ENCODE measurements at regions not wholly inside any gene's neighbourhood (a gene's known extent, or its start where the extent isn't known, plus 50 kb on each side); places are given as distances from the start of the nearest gene placed in this dataset.

DNA sequence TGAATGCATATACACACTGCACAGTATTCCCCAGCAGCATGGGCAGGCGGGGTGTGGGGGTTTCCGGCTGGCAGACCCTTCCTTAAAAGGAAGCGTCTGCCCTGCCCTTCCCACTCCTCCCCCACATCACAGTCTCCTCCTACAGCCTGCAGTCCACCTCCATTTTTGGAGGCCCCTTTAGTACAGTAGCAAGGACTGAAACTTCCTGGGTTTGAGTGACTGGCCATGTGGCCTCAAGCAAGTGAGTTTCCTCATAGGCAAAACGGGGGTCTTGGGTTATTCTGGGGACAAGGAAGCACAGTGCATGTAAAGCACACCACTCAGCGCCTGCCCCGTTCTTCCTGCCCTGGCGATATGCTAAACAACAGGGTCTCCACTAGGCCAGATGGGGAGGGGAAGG lies 62.1 kb upstream of the COL13A1 start:
- H3K9me3 Mint-ChIP-seq: no peaks in the 10 kb centered on the region
- H3K27ac Mint-ChIP-seq: no peak overlapping the region
- peaks cover 0 to 6% (median 2%) of the 10 kb centered on the region in 3 donors for H3K27me3 Mint-ChIP-seq (ENCODE audit: low read depth in 3 of 3)
- no peak overlapping the region for H3K4me3 Mint-ChIP-seq
- H3K36me3 Mint-ChIP-seq: no peaks in the 10 kb centered on the region
- DNase-seq: no peak
- peaks cover 4% of the 10 kb centered on the region in 2 donors for H3K4me1 Mint-ChIP-seq

DNA sequence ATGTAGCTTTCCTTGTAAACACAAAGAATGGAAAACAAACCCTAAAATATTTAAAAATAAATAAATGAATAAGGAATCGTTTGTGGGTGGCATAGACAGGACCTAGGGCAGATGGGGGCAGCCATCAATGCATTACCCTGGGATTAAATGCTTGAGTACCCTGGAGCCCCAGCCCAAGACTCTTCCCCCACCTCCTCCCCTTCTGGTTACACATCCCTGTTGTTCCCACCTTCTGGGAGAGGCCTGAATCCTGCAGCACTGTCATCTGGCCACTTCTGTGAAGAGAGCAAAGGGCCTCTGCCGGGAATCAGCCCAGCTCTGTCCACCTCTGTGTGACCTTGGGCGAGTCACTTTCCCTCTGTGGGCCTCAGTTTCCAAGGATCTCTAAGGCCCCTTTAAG lies 61.6 kb upstream of the COL13A1 start:
- Mint-ChIP-seq H3K9me3 (no peaks in the 10 kb centered on the region), H3K36me3 (no peaks in the 10 kb centered on the region), H3K4me1 (no peaks in the 10 kb centered on the region), H3K27ac (no peak overlapping the region), H3K27me3 (ENCODE audit: low read depth in 3 of 3) (peaks cover 0 to 6% (median 2%) of the 10 kb centered on the region in 3 donors), H3K4me3 (no peak overlapping the region)
- DNase-seq: no peak

DNA sequence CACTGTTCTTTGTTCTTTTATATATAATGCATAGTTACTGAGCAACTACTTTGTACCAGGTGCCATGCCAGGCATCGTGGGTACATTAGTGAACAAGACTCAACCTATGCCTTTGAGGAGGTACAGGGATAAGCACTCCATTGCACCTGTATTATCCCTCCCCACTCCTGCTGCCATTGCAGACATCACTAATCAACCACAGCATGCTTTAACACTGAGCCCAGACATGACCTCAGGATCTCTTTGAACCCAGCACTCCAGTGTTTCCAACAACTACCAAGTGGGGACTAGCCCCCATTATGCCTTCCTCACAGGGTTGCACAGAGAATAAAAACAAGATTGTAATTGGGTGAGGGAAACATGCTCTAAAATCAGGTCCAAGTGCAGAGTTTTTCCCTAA lies 60.5 kb upstream of the COL13A1 start:
- peaks cover 0 to 6% (median 3%) of the 10 kb centered on the region in 3 donors for H3K27me3 Mint-ChIP-seq (ENCODE audit: low read depth in 3 of 3)
- DNase-seq: no peak
- H3K4me3 Mint-ChIP-seq: no peak overlapping the region
- no peak overlapping the region for H3K27ac Mint-ChIP-seq
- H3K9me3 Mint-ChIP-seq: no peaks in the 10 kb centered on the region
- no peaks in the 10 kb centered on the region for H3K36me3 Mint-ChIP-seq
- no peaks in the 10 kb centered on the region for H3K4me1 Mint-ChIP-seq

DNA sequence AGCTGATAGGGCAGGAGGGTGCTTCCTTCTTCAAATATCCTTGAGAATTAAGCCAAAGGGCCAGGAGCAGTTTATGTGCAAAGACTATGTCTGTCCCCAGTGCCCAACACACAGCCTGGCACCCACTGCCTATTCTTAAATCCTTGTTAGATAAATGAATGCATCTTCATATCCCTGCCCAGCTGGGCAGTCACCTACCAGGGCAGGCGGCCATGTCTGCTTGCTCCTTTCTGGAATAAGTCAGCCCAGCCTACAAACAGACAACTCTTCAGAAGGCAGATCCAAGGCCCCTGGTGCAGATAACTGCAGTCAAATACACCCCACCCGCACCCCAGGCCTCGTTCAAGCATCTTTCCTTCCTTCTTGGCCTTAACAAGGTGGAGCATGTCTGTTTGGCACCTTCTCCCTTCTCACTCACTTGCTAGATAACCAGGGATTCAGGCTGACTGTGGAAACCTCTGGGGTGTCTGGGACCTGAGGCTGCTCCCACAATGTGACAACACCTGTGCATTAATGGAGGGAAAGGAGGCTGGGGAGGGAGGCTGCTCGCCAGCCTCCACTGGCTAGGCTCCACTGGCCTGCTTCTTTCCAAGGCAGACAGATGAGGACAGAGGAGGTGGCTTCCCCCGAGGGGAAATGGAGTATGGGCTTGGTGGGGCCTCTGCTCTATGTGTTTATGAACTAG lies 59.9 kb upstream of the COL13A1 start:
- Mint-ChIP-seq H3K4me3 (no peak overlapping the region), H3K27ac (no peak overlapping the region), H3K4me1 (no peaks in the 10 kb centered on the region), H3K9me3 (no peaks in the 10 kb centered on the region), H3K27me3 (ENCODE audit: low read depth in 3 of 3) (peaks cover 0 to 6% (median 4%) of the 10 kb centered on the region in 3 donors), H3K36me3 (no peaks in the 10 kb centered on the region)
- DNase-seq: no peak

DNA sequence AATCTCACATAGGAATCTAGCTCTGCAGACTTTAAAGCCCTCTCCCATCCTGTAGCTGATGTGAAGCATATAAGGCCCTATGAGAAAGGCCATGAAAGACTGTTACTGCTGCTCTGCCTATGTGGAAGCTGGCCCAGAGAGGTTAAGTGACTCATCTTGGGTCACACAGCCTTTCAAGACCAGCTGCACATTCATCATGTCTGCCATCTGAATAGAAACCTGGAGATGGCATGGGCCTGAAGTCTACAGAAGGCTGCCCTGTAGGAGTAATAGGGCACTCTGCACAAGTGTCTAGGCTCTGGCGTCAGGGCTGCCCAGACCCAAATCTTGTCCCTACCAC lies 59.4 kb upstream of the COL13A1 start:
- Mint-ChIP-seq H3K27ac (no peak overlapping the region), H3K4me1 (no peaks in the 10 kb centered on the region), H3K4me3 (no peak overlapping the region), H3K36me3 (no peaks in the 10 kb centered on the region), H3K9me3 (no peaks in the 10 kb centered on the region), H3K27me3 (ENCODE audit: low read depth in 3 of 3) (peaks cover 2 to 6% (median 4%) of the 10 kb centered on the region in 3 donors)
- no peak for DNase-seq

DNA sequence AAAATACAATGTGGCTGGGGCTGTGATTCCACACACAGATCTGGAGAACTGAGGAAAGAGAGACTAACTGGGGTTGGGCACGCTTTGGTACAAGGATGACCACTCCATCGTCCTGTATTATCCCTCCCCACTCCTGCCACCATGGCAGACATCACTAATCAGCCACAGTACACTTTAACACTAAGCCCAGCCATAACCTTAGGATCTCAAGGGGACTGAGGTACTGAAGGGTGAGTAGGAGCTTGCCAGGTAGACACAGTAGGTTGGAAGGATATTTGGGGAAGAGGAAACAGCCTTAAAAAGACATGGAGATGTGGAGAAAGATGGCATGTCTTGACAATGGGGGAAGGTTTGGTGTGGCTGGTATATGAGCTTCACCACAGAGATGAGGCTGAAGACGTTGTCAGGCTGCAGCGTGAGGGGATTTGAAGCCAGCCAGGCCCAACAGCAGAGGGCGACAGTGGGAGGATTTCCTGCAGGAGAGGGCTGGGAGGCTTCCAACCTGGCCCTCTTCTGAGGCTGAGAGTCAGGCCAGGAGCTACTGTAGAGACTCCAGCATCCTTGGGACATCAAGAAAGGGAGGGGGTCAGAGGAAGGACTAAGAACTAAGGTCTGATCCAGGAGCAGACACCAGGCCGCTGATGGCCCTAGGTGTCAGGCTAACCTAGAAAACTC lies 58.6 kb upstream of the COL13A1 start:
- Mint-ChIP-seq H3K9me3 (no peaks in the 10 kb centered on the region), H3K27ac (no peak overlapping the region), H3K4me1 (no peaks in the 10 kb centered on the region), H3K4me3 (no peak overlapping the region), H3K36me3 (no peaks in the 10 kb centered on the region), H3K27me3 (ENCODE audit: low read depth in 3 of 3) (peaks cover 2 to 6% (median 4%) of the 10 kb centered on the region in 3 donors)
- DNase-seq: peak in 1 of 3 donors; percentile 13

DNA sequence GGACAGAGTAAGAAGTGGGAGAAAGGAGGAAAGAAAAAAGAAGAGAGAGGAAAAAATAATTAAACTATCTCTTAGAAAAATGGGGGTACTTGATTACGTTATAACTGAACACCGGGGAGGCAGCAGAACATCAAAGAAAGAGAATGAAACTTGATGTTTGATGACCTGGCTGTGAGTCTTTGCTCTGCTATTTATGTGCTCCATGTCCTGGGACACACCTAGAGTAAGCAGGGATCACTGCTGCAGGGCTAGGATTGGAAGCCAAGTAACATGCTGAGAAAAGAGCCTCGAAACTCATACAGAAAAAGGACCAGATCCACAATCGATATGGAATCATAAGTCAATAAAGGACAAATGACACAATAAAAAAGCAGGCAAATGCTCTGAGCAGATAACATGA lies 56.7 kb upstream of the COL13A1 start:
- Mint-ChIP-seq H3K27me3 (ENCODE audit: low read depth in 3 of 3) (peaks cover 4 to 8% (median 5%) of the 10 kb centered on the region in 3 donors), H3K9me3 (no peaks in the 10 kb centered on the region), H3K27ac (no peak overlapping the region), H3K4me3 (no peak overlapping the region), H3K36me3 (no peaks in the 10 kb centered on the region), H3K4me1 (no peaks in the 10 kb centered on the region)
- no peak for DNase-seq

DNA sequence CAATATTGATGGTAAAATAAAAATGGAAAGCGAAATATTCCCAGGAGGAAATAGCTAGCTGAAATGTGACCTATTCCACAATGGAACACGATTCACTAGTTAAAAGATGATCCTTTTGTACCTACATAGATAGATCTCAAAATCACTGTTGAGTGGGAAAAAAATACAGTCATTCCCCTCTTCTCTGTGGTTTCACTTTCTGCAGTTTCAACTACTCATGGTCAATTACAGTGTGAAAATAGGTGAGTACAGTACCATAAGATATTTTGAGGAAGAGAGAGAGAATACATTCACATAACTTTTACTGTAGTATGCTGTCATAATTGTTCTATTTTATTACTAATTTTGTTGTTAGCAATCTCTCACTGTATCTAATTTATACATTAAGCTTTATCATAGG lies 56.0 kb upstream of the COL13A1 start:
- no peaks in the 10 kb centered on the region for H3K4me1 Mint-ChIP-seq
- H3K36me3 Mint-ChIP-seq: no peaks in the 10 kb centered on the region
- H3K27ac Mint-ChIP-seq: no peak overlapping the region
- no peak for DNase-seq
- no peaks in the 10 kb centered on the region for H3K9me3 Mint-ChIP-seq
- peaks cover 4 to 8% (median 5%) of the 10 kb centered on the region in 3 donors for H3K27me3 Mint-ChIP-seq (ENCODE audit: low read depth in 3 of 3)
- no peak overlapping the region for H3K4me3 Mint-ChIP-seq

DNA sequence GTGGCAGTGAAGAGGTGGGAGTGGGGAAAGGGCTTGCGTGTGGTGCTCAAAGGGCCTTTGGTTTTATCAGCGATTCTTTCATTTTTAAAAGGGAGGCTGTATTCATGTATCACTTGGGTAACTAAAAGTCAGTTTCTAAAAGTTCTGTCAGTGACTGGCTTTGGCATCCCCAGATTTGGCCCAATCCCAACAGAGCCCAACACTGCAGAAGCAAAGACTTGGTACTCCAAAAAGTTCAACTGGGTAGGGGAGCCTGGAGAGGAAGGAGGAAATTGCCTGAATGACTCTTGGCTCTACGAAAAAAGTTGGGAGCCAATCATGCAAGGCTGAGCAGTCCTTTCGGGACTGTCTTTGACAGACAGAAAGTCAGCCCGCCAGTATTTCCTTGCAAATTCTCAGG lies 54.5 kb upstream of the COL13A1 start:
- H3K9me3 Mint-ChIP-seq: no peaks in the 10 kb centered on the region
- H3K27me3 Mint-ChIP-seq (ENCODE audit: low read depth in 3 of 3): peaks cover 6 to 9% (median 8%) of the 10 kb centered on the region in 3 donors
- H3K4me1 Mint-ChIP-seq: no peaks in the 10 kb centered on the region
- DNase-seq: no peak
- H3K36me3 Mint-ChIP-seq: peaks cover 0 to 2% (median 0%) of the 10 kb centered on the region in 3 donors
- H3K27ac Mint-ChIP-seq: no peak overlapping the region
- no peak overlapping the region for H3K4me3 Mint-ChIP-seq

DNA sequence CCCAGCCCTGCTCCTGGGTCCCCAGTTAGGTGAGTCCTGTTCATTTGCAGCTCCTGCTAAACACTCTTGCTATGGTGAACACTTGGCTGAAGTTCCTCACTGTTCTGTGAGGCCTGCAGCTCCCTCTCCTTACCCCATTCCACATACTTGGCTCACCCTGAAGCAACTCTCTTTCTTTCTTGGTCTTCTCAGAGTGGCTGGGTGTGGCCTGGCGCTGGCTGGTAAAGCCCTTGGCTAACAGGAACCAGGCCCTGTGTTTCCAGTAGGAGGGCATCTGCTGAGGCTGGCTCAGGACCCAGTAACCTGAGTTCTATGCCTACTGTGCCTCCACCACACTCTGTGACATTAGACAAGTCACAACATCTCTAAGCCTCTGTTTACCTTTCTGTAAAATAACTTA lies 53.1 kb upstream of the COL13A1 start:
- Mint-ChIP-seq H3K4me3 (no peak overlapping the region), H3K27me3 (ENCODE audit: low read depth in 3 of 3) (peaks cover 10 to 12% (median 11%) of the 10 kb centered on the region in 3 donors), H3K4me1 (no peaks in the 10 kb centered on the region), H3K9me3 (no peaks in the 10 kb centered on the region), H3K36me3 (peaks cover 0 to 4% (median 0%) of the 10 kb centered on the region in 3 donors), H3K27ac (no peak overlapping the region)
- no peak for DNase-seq

DNA sequence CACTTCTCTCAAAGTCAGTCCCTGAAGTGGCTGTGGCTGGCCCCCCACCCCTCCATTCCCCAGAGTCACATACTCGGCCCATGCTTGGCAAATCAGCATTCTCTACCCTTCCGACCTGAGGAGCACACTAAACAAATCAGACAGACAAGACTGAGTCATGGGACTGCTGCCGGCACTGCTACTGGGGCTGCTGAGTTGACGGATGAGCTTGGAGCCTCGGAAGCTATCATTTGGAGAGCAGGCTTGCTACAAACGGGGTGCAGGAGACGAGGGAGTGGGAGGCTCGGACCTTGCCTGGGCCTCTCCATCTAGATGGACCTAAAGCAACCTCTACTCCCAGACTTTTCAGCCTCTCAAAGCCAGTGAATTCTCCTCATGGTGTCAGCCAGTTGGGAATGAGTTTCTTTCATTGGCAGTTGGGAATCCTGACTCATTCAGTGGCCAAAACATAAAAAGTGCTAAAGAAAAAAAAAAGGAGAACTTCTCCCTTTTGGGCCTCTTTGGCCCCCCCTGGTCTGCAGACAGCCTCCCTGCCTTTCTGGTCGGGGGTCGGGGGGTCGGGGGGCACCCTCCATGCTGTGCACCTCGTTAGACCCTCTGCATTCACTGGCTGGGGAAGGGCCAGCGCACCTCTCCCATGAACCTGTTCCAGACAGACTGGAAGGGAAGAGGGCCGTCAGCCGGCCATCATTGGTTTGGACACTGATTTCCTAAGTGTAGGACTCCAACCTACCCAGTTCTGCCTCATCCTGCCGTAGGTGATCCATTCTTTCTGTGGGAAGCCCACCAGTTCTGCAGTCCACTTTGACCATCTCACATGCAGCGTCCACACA lies 52.3 kb upstream of the COL13A1 start:
- no peak overlapping the region for H3K4me3 Mint-ChIP-seq
- H3K27me3 Mint-ChIP-seq (ENCODE audit: low read depth in 3 of 3): peaks cover 10 to 12% (median 11%) of the 10 kb centered on the region in 3 donors
- peaks cover 0 to 4% (median 0%) of the 10 kb centered on the region in 3 donors for H3K36me3 Mint-ChIP-seq
- no peaks in the 10 kb centered on the region for H3K4me1 Mint-ChIP-seq
- H3K27ac Mint-ChIP-seq: no peak overlapping the region
- no peaks in the 10 kb centered on the region for H3K9me3 Mint-ChIP-seq
- no peak for DNase-seq

DNA sequence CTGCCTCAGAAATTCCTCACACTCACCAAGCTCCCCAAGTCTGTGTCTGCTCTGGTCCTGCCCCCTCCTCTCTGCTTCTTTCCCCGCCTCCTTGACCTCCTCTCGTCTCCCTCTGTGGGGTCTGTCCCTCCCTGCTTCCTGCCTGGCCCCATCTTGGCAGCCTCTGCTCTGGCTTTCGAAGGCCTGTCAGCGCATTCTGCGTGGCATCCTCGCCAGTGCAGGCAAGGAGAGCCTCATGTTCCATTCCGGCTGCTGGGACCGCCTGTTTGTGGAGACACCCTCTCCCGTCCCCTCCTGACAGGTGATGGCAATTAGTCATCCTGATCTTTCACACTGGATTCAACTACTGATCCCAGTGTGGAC lies 51.7 kb upstream of the COL13A1 start:
- Mint-ChIP-seq H3K9me3 (no peaks in the 10 kb centered on the region), H3K4me1 (no peaks in the 10 kb centered on the region), H3K4me3 (no peak overlapping the region), H3K36me3 (peaks cover 0 to 4% (median 0%) of the 10 kb centered on the region in 3 donors), H3K27ac (no peak overlapping the region), H3K27me3 (ENCODE audit: low read depth in 3 of 3) (peaks cover 10 to 12% (median 11%) of the 10 kb centered on the region in 3 donors)
- DNase-seq: no peak

DNA sequence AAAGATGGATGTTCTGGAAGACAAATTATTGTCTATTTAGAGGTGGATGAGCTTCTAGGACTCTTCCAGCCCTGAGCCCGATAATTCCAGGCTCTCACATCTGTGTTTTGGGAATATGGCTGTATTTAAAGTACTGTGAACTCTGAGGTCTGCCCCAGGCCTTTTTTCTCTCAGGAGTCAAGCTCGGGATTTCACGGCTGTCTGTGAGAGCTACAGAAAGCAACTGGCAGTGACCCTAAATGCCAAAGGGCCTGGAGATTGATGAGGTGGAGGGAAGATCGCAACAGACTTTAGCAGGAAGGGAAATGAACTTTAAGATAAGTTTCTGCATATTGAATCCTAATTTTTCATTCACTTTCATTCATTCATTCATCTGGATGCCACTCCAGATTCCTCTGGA lies 51.0 kb upstream of the COL13A1 start:
- no peaks in the 10 kb centered on the region for H3K4me1 Mint-ChIP-seq

DNA sequence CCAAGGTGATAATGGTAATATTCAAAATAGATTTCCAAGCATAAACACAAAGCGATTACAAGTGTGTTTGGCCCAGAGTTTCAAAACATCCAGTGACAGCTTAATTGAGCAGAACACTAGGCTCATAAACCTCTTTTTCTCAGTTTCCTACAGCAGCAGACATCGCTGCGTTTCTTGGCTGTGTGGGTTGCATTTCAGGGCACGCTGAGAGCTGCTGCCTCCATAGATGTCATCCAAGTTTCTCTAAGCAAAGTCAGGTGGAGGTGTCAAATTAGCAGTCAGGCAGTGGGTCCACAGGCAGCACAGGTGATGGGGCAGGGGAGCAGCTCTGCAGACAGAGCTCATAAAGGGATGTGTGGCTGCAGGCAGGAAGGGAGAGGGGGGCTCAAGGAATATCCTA lies 50.5 kb upstream of the COL13A1 start:
- Mint-ChIP-seq H3K4me1 (no peaks in the 10 kb centered on the region), H3K27me3 (ENCODE audit: low read depth in 3 of 3) (peaks cover 7 to 12% (median 11%) of the 10 kb centered on the region in 3 donors), H3K4me3 (no peak overlapping the region), H3K27ac (no peak overlapping the region), H3K36me3 (peaks cover 0 to 4% (median 0%) of the 10 kb centered on the region in 3 donors), H3K9me3 (no peaks in the 10 kb centered on the region)
- DNase-seq: no peak

More for the DNA sequence above, 51.0 kb upstream of the COL13A1 start:
- Mint-ChIP-seq H3K27me3 (ENCODE audit: low read depth in 3 of 3) (peaks cover 10 to 12% (median 11%) of the 10 kb centered on the region in 3 donors), H3K9me3 (no peaks in the 10 kb centered on the region), H3K4me3 (no peak overlapping the region), H3K36me3 (peaks cover 0 to 4% (median 0%) of the 10 kb centered on the region in 3 donors), H3K27ac (no peak overlapping the region)
- DNase-seq: no peak
